GM12864 (cell line): ENCODE measurements at regions not wholly inside any gene's neighbourhood (a gene's known extent, or its start where the extent isn't known, plus 50 kb on each side); places are given as distances from the start of the nearest gene placed in this dataset.

Experiments used
- DNase-seq: peaks from one replicate; pipeline ENCODE4 v3.0.0-alpha.2; 2011; ENCODE audit warnings: low read depth
- H3K4me3 ChIP-seq: 2 replicates; pipeline ENCODE4 v1.5.1; 2011; ENCODE audit warnings: mild to moderate bottlenecking, low read depth, low read length, control low read depth
- CTCF ChIP-seq: IDR thresholded peaks from 2 replicates; pipeline ENCODE4 v1.5.1; 2011; ENCODE audit warnings: low read depth, mild to moderate bottlenecking, moderate library complexity, low read length, control low read depth, inconsistent platforms; ENCODE audit errors: missing control alignments

- no peak overlapping the region for H3K4me3 ChIP-seq
Observed at GRCh38 chr20:17878069-17878911, 90.3 kb downstream of the SNX5 start.

DNA sequence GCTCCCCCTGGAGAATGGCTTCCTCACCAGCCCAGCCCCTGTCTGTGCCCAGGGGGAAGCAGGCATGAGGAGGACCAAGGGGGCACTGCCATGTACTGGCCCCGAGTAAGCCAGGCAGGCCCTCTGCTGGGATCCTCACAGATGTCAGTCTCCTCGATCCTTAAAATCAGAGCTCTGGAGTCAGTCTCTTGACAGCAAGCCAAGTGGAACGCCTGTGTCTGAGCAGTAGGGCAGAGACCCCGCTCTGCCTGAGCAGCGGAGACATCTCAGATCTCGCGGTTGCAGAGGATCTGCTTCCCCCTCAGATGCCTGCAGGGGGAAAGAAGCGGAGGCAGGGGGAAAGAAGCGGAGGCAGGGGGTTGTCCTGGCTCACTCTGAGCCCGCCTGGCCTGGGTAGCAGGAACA, 92.6 kb downstream of the SNX5 start:
- H3K4me3 ChIP-seq, result no peak overlapping the region
- no peak for TF ChIP-seq CTCF

More at GRCh38 chr20:17878069-17878911, 90.3 kb downstream of the SNX5 start:
- DNase-seq, result no peak
- TF ChIP-seq CTCF, result no peak

DNA sequence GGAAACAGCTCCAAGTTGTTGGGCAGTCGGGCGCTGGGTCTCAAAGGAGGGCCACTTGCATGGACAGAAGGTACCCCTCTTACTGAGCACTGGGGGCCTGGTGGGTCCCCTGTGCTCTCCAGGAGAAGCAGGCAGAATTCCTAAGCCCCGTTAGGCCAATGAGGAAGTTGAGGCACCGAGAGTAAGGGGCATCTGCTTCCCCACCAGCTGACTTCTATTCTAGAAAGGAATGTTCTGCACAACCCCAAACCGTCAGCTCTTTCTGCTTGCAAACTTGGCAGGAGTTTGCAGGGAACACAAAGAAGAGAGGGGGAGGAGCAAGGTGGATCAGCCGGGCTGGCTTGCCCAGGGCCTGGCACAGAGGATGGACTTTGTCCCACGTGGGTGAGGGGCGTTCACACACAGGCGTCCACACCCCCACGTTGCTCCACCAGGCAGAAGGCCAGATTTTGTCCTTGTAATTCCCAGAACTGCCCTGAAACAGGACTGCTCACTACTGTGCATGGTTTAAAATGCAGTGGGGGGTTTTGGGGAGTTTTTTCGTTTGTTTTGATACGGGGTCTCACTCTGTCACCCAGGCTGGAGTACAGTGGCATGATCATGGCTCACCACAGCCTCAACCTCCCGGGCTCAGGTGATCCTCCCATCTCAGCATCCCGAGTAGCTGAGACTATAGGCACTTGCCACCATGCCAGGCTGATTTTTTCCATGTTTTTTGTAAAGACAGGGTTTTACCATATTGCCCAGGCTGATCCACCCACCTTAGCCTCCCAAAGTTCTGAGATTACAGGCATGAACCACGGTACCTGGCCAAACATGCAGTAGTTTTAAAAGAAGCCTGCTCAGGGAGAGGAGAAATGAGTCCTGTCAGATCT, 93.3 kb downstream of the SNX5 start:
- no peak for TF ChIP-seq CTCF
- DNase-seq, result no peak
- H3K4me3 ChIP-seq, result no peak overlapping the region

More for the DNA sequence above, 92.6 kb downstream of the SNX5 start:
- DNase-seq, result no peak

DNA sequence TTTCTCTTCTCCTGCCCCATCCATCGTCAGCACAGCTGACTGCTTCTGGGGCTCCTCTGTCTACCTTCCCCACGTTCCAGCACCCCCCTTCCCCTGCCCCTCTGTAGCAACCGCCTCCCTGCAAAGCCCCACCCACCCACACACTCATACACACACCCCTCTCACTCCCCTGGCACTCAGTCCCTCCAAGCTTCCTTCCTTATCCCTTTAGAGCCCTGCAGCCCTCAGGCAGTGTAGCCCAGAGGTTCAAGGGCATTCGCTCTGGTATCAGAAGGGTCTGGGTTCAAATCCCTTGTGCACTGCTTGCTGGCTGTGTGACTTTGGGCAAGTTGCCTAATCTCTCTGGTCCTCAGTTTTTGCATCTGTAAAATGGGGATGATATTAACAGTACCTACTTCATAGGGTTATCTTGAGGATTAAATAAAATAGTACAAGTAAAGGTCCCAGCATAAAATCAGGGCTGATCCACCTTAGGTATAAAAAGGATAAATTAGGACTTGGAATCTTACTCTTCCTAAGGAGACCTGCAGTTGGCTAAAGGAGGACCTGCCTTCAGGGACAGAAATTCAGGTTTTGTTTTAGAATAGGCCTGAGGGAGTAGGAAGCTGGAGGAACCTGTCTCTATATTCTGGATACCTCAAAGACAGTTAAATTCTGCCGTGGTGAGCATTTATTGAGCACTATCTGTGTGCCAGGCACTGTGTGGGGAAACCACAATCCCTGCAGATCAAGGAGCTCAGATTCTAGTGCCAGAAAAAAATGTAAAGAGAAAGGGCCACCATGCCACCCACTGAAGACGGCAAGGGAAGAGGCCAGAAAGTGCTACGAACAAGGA, 94.1 kb downstream of the SNX5 start:
- no peak overlapping the region for H3K4me3 ChIP-seq
- TF ChIP-seq CTCF, result no peak
- no peak for DNase-seq

DNA sequence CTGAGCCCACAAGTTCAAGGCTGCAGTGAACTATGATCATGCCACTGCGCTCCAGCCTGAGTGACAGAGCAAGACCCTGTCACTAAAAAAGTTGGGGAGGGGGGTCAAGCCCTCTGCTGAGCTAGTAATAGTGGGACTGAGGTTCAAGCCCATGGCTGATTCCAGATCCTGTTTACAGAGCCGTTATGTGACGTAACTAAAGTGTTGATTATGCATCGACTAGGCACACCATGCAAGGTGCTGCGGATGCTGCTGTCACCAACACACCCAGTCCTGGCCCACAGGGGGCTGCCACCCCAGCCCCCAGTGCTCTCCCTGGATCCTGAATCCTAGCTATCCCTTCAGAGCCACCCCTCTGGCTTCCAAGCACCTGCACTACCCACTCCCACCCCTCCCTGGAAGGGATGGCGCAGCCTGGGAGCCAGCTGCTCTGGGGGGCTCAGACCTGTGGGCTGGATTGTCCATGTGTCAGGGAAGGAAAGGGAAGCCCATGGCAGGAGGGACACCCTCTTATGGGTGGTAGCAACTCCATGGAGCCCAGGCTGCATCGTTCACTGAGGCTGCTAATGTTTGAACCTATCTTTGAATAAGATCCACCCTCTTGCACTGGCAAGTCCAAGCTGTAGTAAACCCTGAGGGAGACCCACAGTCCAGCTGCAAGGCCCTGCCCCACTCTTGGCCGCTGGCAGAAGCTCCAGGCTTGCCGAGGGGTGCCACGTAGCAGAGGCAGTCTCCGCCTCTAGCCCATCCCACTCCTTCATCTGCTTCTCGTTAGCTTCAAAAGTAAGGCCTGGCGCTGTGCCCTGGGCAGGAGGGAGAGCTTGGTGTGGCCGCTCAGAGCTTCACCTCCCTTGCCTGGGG, 95.0 kb downstream of the SNX5 start:
- no peak overlapping the region for H3K4me3 ChIP-seq
- TF ChIP-seq CTCF, result no peak
- no peak for DNase-seq

DNA sequence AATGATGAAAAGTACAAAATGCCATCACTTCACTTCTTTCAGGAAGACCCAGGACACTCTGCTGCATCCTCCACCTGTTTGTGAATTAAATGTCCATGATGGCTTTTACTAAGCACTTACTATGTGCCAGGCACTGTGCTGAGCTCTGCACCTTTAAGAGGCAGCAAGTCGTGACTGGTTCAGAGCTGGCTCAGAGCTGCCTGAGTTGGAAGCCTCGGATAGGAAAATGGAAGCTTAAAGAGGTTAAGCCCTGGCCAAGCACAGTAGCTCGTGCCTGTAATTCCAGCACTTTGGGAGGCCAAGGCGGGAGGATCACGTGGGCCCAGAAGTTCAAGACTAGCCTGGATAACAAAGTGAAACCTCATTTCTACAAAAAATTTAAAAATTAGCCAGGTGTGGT, 95.6 kb downstream of the SNX5 start:
- TF ChIP-seq CTCF, result no peak
- no peak overlapping the region for H3K4me3 ChIP-seq
- DNase-seq, result no peak
